HG02610 (cell line): ENCODE measurements at regions not wholly inside any gene's neighbourhood (a gene's known extent, or its start where the extent isn't known, plus 50 kb on each side); places are given as distances from the start of the nearest gene placed in this dataset.

Experiments
- ATAC-seq: cut with Tn5 transposase; IDR thresholded peaks from one replicate; pipeline ENCODE4 v1.9.1; 2021; ENCODE audit warnings: mild to moderate bottlenecking, moderate library complexity; ENCODE audit not compliant: unreplicated experiment

- no peak for ATAC-seq
Observed at GRCh38 chr7:113715981-113716856, 202.6 kb downstream of the PPP1R3A start.

- no peak for ATAC-seq
Observed at GRCh38 chr7:113715262-113715661, 203.5 kb downstream of the PPP1R3A start.

GRCh38 chr7:113710310-113711096 is 208.3 kb downstream of the PPP1R3A start:
- ATAC-seq, result peak; percentile 96

- no peak for ATAC-seq
Observed at GRCh38 chr7:113705439-113705838, 213.4 kb downstream of the PPP1R3A start.

GRCh38 chr7:113698556-113699220 is 220.1 kb downstream of the PPP1R3A start:
- ATAC-seq, result no peak

GRCh38 chr7:113694149-113694548 is 224.7 kb downstream of the PPP1R3A start:
- ATAC-seq, result no peak

- no peak for ATAC-seq
Observed at GRCh38 chr7:113684165-113684564, 234.6 kb downstream of the PPP1R3A start.

GRCh38 chr7:113677811-113678210 is 241.0 kb downstream of the PPP1R3A start:
- no peak for ATAC-seq

- peak; percentile 66 for ATAC-seq
Observed at GRCh38 chr7:113664867-113665266, 253.9 kb downstream of the PPP1R3A start.

GRCh38 chr7:113659416-113659815 is 259.4 kb downstream of the PPP1R3A start:
- no peak for ATAC-seq

GRCh38 chr7:113657603-113658002 is 261.2 kb downstream of the PPP1R3A start:
- ATAC-seq, result peak; percentile 93

- ATAC-seq, result no peak
Observed at GRCh38 chr7:113652501-113652900, 266.3 kb downstream of the PPP1R3A start.

- no peak for ATAC-seq
Observed at GRCh38 chr7:113649556-113649955, 269.3 kb downstream of the PPP1R3A start.

- ATAC-seq, result no peak
Observed at GRCh38 chr7:113639221-113639620, 279.6 kb downstream of the PPP1R3A start.

- ATAC-seq, result no peak
Observed at GRCh38 chr7:113636727-113637421, 281.9 kb downstream of the PPP1R3A start.

- ATAC-seq, result no peak
Observed at GRCh38 chr7:113635492-113635891, 283.3 kb downstream of the PPP1R3A start.

- no peak for ATAC-seq
Observed at GRCh38 chr7:113633073-113633472, 285.7 kb downstream of the PPP1R3A start.

GRCh38 chr7:113628948-113629847 is 289.6 kb downstream of the PPP1R3A start:
- no peak for ATAC-seq

- no peak for ATAC-seq
Observed at GRCh38 chr7:113625494-113626102, 293.2 kb downstream of the PPP1R3A start.
